ENCODE measurements at regions not wholly inside any gene's neighbourhood (a gene's known extent, or its start where the extent isn't known, plus 50 kb on each side); places are given as distances from the start of the nearest gene placed in this dataset.

- no peak for DNase-seq (ENCODE audit: extremely low read depth, low read depth)
- no peak for TF ChIP-seq CTCF (IDR thresholded peaks at IDR 0.05; ENCODE audit: low read depth, low read length)
These were observed 297.9 kb upstream of the FAT4 start for GRCh38 chr4:125016892-125017299.

GRCh38 chr4:125013891-125014290, 300.9 kb upstream of the FAT4 start:
- no peak for DNase-seq (ENCODE audit: extremely low read depth, low read depth)
- no peak for TF ChIP-seq CTCF (IDR thresholded peaks at IDR 0.05; ENCODE audit: low read depth, low read length)

GRCh38 chr4:125011646-125012045, 299.1 kb upstream of the ANKRD50 start:
- DNase-seq (ENCODE audit: extremely low read depth, low read depth): no peak
- no peak for TF ChIP-seq CTCF (IDR thresholded peaks at IDR 0.05; ENCODE audit: low read depth, low read length)

DNA sequence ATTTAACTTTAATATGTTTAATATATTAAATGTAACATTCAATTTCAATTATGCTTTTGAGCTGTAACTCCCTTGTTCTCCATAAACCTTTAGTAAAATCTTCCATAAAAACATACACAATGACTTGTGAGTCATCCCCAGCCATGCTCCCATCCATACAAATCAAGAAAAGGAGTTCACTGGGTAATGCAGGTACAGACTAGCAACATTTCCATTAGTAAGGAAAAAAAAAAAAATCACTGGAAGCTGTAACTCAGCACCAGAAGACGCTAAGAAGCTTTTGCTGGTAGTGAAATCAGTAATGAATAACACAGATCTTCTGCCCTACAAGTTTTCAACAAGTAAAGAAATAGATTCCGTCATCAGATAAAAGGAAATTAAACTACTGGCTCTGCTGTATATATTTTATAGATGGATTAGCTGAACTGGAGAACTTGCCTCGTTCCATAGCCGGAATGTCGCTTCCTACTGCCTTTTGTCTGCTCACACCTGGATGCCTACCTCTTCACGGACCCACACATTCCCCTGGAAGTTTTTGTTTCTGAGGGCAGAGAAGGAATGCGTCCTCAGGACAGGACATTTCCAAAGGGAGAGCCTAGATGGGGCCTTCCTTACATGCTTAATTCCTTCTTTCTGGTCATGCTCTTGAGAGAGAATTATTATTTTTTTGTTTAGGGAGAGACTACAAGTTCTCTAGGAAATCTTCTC, 298.4 kb upstream of the ANKRD50 start:
- TF ChIP-seq CTCF (IDR thresholded peaks at IDR 0.05; ENCODE audit: low read depth, low read length): no peak
- DNase-seq (ENCODE audit: extremely low read depth, low read depth): no peak

DNA sequence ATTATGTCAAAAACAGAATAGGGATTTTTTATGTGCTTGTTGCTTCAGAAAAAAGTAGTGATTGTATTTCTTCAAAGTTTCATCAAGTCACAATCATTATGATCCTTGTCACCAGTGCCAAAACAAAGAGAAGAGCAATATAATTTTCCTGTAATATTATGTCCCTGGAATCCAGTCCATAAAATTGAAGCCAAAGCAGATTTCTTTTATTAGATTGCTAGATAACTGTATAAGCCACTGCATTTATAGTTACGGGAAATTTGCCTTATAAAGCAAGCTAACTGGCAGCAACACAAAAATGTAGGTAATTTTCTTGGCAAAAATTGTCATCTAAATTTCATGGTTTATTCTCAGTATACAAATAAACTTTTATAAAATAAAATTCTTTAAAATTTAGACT, 296.1 kb upstream of the ANKRD50 start:
- TF ChIP-seq CTCF (IDR thresholded peaks at IDR 0.05; ENCODE audit: low read depth, low read length): no peak
- no peak for DNase-seq (ENCODE audit: extremely low read depth, low read depth)

DNA sequence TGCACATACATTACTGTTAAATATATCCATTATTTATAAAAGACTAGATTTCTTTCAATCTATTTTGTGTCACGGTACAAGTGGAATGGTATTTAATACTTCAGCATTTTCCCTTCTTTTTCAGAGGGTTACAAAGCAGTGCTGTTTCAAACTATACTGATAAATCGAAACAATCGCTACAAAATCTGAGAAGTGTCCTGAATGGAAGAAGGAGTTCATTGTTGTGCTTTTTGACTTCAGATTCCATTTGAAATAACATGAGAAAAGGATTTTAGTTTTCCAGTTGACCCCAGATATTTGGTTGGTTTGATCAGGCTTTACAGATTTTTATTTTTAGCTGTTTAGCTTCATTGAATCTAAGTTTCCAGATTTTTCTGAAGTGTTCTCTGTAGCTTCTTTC, 292.1 kb upstream of the ANKRD50 start:
- DNase-seq (ENCODE audit: extremely low read depth, low read depth): no peak
- no peak for TF ChIP-seq CTCF (IDR thresholded peaks at IDR 0.05; ENCODE audit: low read depth, low read length)

DNA sequence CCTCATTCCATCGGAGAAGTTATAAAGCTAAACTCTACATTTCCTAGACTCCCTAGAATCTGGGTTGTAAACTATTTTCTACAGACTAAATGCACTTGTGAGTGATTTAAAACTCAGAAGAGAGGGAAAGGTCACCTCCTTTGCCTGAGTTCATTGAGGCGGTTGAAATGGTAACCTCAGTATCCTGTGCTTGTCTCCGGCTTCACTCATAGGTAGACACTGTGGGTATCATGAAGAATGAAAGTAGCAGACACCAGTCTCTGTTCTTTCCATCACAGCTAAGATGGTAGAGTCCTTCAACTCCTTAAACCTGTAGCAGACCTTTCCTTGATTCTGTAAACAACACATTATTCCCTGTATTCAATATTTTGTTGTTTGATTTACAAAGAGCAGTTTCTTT, 291.3 kb upstream of the ANKRD50 start:
- DNase-seq (ENCODE audit: extremely low read depth, low read depth): no peak
- TF ChIP-seq CTCF (IDR thresholded peaks at IDR 0.05; ENCODE audit: low read depth, low read length): no peak

Data from AG09319 (cell line).